Endothelial cell (in vitro differentiated cells): ENCODE measurements at regions not wholly inside any gene's neighbourhood (a gene's known extent, or its start where the extent isn't known, plus 50 kb on each side); places are given as distances from the start of the nearest gene placed in this dataset.

Source experiments
- DNase-seq: peaks from one replicate; pipeline ENCODE4 v3.0.0; 2021; ENCODE audit warnings: low spot score
- H3K27ac Mint-ChIP-seq: one replicate; pipeline ENCODE4 v1.8.0; 2021; ENCODE audit warnings: mixed read lengths, inconsistent platforms; ENCODE audit not compliant: unreplicated experiment
- H3K27me3 Mint-ChIP-seq: one replicate; pipeline ENCODE4 v1.8.0; 2021; ENCODE audit warnings: mild to moderate bottlenecking, moderate library complexity, mixed read lengths, inconsistent platforms; ENCODE audit not compliant: unreplicated experiment
- H3K36me3 Mint-ChIP-seq: one replicate; pipeline ENCODE4 v1.8.0; 2021; ENCODE audit warnings: mild to moderate bottlenecking, low read depth, mixed read lengths, inconsistent platforms; ENCODE audit not compliant: unreplicated experiment
- H3K4me1 Mint-ChIP-seq: one replicate; pipeline ENCODE4 v1.8.0; 2021; ENCODE audit warnings: mild to moderate bottlenecking, mixed read lengths, inconsistent platforms; ENCODE audit not compliant: unreplicated experiment
- H3K4me3 Mint-ChIP-seq: one replicate; pipeline ENCODE4 v1.8.0; 2021; ENCODE audit warnings: mild to moderate bottlenecking, mixed read lengths, inconsistent platforms; ENCODE audit not compliant: unreplicated experiment
- H3K9me3 Mint-ChIP-seq: one replicate; pipeline ENCODE4 v1.8.0; 2021; ENCODE audit warnings: mixed read lengths, inconsistent platforms; ENCODE audit not compliant: unreplicated experiment
- CTCF ChIP-seq: fragments of 200-600 bp; sonication (generic); IDR thresholded peaks from one replicate; pipeline ENCODE4 v1.5.0; 2021; ENCODE audit warnings: antibody characterized with exemption; ENCODE audit not compliant: unreplicated experiment

GRCh38 chr11:8833568-8834315 is 77.2 kb upstream of the AKIP1 start:
- no peak for DNase-seq

GRCh38 chr11:8834379-8834778 is 76.6 kb upstream of the AKIP1 start:
- TF ChIP-seq CTCF: no peak
- H3K4me3 Mint-ChIP-seq: no peak overlapping the region
- H3K27ac Mint-ChIP-seq: no peak overlapping the region
- DNase-seq: no peak
- H3K27me3 Mint-ChIP-seq: no peaks in the 10 kb centered on the region
- H3K4me1 Mint-ChIP-seq: peaks cover 29% of the 10 kb centered on the region
- H3K36me3 Mint-ChIP-seq: no peaks in the 10 kb centered on the region
- no peaks in the 10 kb centered on the region for H3K9me3 Mint-ChIP-seq

More at GRCh38 chr11:8833568-8834315, 77.2 kb upstream of the AKIP1 start:
- Mint-ChIP-seq H3K4me1 (peaks cover 26% of the 10 kb centered on the region), H3K4me3 (no peak overlapping the region), H3K36me3 (no peaks in the 10 kb centered on the region), H3K27ac (no peak overlapping the region), H3K27me3 (no peaks in the 10 kb centered on the region), H3K9me3 (no peaks in the 10 kb centered on the region)
- TF ChIP-seq CTCF: no peak

- Mint-ChIP-seq H3K27ac (no peak overlapping the region), H3K4me1 (peaks cover 39% of the 10 kb centered on the region)
These were observed 72.7 kb upstream of the AKIP1 start for GRCh38 chr11:8838248-8838647.

GRCh38 chr11:8839306-8839956 is 71.6 kb upstream of the AKIP1 start:
- Mint-ChIP-seq H3K4me1 (peaks cover 28% of the 10 kb centered on the region), H3K9me3 (no peaks in the 10 kb centered on the region), H3K27me3 (no peaks in the 10 kb centered on the region), H3K36me3 (no peaks in the 10 kb centered on the region), H3K4me3 (no peak overlapping the region), H3K27ac (peak overlapping the region; percentile 32)
- no peak for DNase-seq
- TF ChIP-seq CTCF: no peak

More at GRCh38 chr11:8838248-8838647, 72.7 kb upstream of the AKIP1 start:
- Mint-ChIP-seq H3K36me3 (no peaks in the 10 kb centered on the region), H3K27me3 (no peaks in the 10 kb centered on the region), H3K9me3 (no peaks in the 10 kb centered on the region), H3K4me3 (no peak overlapping the region)
- TF ChIP-seq CTCF: no peak
- no peak for DNase-seq
